Left colon (tissue), 2 donors: ENCODE measurements at regions not wholly inside any gene's neighbourhood (a gene's known extent, or its start where the extent isn't known, plus 50 kb on each side); places are given as distances from the start of the nearest gene placed in this dataset.

Experiments
- ATAC-seq: fragments of 200-7000 bp; cut with Tn5 transposase; one replicate; pipeline ENCODE4 v1.9.1; 2020; ENCODE audit warnings: mild to moderate bottlenecking, moderate library complexity
- DNase-seq, 2 donors: peaks; one replicate each; pipeline ENCODE4 v3.0.0-alpha.2; 2020
- intact Hi-C, 2 donors: fragments of 100-400 bp; cut with DNase I in 1 of 2; cut with micrococcal nuclease in 1 of 2; formaldehyde crosslinking; loops; one replicate each; pipeline versions ENCODE4 v1.11.2 to v1.14.0; 2022; cut with DNase I, micrococcal nuclease
- donor health status: DM: no; HTN: no; CAD: no.
- donor health status: DM: yes; HTN: yes; CAD: no.

DNA sequence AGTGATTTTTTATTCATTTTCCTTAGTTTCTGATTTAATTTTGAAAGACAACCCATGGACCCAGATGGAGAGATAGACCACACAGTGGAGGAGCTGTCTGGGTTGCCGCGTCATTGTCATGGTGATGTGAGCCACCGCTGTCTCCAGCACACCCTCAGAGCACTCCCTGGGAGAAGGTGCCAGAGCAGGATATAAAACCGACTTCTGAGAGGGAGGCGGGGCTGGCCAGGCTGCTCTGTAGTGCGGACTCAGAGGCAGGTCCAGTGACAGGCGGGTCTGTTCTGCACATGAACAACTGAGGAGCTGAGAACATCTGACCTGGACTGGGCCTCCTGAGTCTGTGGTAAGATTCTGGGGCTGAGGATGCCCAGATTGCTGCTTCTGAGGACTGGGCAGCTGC, 216.3 kb upstream of the NLRP1 start:
- ATAC-seq: no peak
- DNase-seq: no peak
- intact Hi-C loops: no loop called here

DNA sequence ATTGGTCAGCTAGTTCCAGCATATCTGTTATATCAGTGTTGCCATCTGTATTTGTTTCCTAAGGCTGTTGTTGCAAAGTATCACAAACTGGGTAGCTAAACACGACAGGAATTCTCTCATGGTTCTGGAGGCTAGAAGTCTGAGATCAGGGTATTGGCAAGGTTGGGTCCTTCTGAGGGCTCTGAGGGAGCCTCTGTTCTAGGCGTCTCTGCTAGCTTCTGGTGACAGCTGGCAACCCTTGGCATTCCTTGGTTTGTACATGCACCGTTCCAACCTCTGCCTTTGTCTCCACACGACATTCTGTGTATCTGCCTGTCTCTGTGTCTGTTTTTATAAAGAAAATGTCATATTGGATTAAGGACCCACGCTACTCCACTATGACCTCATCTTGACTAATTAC, 219.9 kb upstream of the NLRP1 start:
- intact Hi-C loops: no loop called here
- no peak for DNase-seq
- ATAC-seq: no peak

GRCh38 chr17:5809056-5809455, 224.7 kb upstream of the NLRP1 start:
- ATAC-seq: no peak
- intact Hi-C loops: no loop called here
- no peak for DNase-seq

GRCh38 chr17:5809580-5810188, 225.4 kb upstream of the NLRP1 start:
- ATAC-seq (no peak), DNase-seq (no peak)
- intact Hi-C loops: no loop called here

DNA sequence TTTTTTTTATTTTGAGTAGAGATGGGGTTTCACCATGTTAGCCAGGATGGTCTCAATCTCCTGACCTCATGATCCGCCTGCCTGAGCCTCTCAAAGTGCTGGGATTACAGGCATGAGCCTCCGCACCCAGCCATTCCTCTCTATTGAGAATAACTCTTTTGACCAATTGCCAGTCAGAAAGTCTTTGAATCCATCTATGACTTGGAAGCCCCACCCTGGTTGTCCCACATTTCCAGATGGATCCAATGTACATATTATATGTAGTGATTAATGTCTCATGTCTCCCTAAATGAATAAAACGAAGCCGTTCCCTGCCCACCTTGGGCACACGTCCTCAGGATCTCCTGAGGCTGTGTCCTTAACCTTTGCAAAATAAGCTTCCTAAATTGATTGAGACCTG, 228.3 kb upstream of the NLRP1 start:
- DNase-seq (no peak), ATAC-seq (no peak)
- intact Hi-C loops: no loop called here

GRCh38 chr17:5813357-5813756, 229.0 kb upstream of the NLRP1 start:
- intact Hi-C loops: no loop called here
- ATAC-seq (no peak), DNase-seq (no peak)

GRCh38 chr17:5815396-5815795, 231.1 kb upstream of the NLRP1 start:
- intact Hi-C loops: no loop called here
- DNase-seq: no peak
- no peak for ATAC-seq

DNA sequence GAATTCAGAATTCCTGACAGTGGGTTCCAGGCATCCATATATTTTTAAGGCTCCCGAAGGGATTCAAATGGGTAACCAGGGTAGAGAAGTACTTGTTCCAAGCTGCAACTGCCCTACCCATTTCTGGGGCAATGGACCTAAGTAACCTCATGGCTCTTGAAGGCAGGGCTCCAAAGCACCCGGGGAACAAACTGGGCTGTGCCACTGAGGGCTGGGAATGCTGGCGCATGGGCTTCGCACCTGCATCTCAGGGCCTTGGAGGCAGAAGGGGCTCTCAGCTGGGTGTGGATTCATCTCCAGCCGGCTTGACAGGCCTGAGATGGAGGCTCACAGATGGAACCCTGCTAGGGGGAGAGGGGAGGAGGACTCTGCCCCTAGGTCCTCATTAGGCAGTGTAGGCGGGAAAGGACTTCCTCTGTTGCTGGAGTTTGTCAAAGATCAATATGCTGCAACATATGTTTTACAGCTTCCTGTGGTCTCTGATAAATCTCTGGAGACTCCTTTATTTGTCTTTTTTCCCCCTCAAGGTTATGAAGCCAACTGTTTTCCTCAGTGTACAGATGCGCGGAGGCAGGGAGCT, 232.3 kb upstream of the NLRP1 start:
- intact Hi-C loops: no loop called here
- ATAC-seq (no peak), DNase-seq (no peak)

DNA sequence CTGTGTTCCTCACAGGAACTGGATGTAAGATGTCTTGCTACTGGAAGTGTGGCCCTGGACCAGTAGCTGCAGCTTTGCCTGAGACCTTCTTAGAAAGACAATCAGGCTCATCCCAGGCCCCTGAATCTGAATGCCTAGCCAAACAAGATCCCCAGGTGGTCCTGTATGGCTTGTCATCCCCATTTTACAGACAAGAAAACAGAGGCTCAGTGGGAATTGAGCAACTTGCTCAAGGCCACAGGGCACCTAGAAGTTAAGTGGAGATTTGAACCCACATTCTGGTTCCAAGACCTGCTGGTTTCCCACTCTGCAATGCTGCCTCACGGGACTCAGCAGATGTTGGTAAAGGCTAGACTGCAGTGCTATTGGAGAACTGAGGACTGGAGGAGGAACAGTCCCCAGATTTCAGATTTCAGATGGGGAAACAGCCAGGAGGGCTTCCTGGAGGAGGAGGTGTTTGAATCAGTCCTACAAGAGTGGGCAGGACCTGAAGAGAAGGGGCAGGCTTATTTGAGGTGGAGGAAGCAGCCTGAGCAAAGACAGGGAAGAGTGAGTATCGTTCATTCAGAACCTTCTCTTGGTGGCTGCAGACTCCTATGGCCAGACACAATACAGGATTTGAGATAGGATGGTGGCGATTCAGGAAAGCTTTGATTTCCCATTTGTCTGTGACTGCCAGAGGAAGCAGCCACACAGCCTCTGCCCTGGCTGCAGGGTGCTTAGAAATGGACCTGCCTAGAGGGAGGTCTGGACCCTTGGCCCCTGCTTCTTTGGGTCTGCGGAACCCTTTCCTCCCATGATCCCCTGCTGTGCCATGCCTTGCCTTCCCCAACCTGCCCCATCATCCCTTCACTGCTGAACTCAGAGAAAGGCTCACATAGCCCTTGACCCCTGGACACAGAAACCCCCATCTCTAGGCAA, 233.4 kb upstream of the NLRP1 start:
- DNase-seq (no peak), ATAC-seq (no peak)
- intact Hi-C loops: no loop called here

DNA sequence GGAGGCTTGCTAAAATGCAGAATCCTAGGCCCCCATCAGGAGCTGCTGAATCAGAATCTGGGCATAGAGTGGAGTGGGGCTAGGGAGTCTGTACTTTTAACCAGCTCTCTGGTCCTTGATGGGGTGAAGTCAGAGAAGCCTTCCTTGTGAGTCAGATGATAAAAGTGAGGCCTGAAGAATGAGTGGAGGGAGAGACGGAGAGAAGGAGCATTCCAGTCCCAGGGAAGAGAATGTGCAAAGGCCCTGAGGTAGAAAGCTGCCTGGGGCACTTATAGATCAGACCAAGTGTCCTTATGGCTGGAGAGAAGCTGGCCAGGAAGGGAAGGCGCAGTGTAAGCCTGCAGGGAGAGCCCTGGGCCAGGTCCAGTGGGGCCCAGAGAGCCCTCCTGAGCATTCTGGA, 235.1 kb upstream of the NLRP1 start:
- no peak for DNase-seq
- intact Hi-C loops: no loop called here
- no peak for ATAC-seq

DNA sequence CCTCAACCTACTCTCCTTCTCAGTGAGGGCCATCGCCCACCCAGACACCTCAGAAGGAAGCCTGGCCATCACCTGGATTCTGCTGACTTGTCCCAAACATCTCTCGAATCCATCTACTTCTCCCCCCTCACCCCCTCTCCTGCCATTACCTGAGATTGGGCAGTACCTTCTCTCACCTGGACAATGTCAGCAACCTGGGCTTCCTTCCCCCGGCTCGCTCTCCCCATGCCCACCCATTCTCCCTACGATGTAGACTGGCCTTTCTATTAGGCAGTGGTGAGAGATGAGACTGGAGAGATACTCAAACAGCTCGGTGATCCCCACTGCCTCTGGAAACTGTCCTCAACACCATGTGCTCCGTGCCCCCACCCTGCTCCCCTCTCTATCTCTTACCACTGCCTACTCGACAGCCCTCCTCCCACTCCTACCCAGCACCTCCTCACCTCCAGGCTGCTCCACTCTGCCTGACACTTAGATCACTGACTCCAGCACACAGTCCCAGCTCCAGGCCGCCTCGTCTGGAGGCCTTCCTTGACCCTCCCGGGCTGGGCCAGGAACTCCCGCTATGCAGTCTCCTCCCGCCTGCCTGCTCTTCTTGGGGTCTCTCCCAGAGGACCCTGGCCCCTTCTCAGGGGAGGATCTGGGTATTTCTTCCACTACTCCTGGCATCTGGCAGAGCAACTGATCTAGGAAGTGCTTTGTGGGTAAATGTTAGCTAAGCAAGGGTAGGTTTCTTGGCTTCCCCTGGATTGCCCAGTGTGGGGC, 235.8 kb upstream of the NLRP1 start:
- no peak for DNase-seq
- no peak for ATAC-seq
- intact Hi-C loops: no loop called here

DNA sequence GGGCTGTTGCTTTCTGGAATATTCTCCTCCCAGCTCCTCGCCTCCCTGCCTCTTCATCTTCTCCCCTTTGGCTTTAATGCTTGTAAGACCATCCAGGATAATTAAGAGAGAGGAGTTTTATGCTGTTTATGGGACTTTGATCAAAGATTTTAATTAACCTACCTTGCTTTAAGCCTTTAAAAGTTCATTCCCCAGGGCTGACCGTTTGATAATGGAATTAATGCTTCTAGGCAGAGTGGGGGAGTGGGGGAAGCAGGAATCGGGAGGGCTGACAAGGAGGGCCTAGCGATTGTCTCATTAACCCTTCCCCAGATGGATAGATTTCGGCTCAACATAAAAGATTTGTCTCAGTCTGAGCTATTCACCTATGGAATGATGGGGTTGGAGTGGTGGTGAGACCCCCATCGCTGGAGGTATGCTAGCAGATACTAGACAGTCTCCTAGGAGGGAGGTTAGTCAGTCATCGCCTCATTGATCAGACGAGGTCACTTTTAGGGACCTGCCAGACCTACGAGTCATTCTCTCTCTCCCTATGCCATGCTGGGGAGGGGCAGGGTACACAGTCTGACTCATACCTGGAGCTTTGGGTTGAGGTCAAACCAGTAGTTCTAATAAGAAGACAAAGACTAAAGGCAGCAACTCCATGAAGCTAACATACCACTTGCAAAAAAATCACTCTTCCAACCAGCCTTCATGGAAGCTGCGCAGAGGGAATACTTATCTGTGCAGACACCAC, 236.6 kb upstream of the NLRP1 start:
- DNase-seq (no peak), ATAC-seq (no peak)
- intact Hi-C loops: no loop called here

DNA sequence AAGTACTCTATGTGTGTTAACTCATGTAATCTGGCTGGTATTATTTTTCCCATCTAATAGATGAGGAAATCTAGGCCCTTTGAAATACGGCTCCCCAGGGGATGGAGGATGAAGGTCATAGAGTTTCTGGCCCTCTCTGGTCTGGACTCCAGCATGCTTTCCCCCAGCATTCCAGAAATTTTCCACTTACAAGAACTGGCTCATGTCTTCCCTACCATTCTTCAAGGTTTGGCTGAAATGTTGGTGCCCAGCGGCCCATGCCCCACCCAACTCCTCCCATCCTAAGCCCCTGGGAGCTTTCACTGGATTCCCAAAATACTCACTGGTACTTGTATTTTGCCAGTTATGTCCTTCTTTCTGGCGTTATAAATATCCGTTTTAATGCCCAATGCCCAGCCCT, 237.5 kb upstream of the NLRP1 start:
- no peak for DNase-seq
- intact Hi-C loops: no loop called here
- no peak for ATAC-seq

DNA sequence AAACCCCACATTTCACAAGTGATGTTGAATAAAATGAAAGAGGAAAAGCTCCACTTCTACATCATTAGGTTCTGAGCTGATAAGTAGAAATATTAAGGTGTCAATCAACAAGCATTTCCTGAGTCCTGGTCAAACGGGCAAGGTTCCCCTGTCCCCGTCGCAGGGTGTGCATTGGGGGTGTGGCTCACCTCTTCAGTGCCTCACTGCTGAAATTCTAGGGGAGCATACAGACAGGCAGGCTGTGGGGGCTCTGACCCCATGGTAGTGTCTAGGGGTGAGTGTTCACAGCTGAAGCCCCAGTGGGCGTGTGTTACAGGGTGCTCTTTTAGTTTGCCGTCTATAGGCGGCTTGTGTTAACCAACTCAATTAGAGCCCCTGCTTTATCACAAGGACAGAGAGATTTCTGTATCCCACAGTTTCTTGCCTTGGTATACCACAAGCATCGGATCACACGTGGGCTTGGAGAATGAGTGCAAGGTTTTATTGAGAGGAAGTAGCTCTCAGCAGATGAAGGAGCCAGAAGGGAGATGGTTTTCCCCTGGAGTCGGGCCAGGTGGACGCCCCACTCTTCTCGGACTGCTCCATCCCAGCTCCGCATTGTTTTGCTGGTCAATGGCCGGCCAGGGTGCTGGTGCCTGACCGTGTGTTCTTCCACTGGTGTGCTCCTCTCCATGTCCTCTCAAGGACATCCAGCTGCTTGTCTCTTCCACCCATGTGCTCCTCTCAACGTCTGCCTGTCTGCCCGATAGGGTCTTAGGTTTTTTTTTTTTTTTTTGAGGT, 238.2 kb upstream of the NLRP1 start:
- DNase-seq (no peak), ATAC-seq (no peak)
- intact Hi-C loops: no loop called here

GRCh38 chr17:5823219-5823618, 238.9 kb upstream of the NLRP1 start:
- intact Hi-C loops: no loop called here
- ATAC-seq: no peak
- DNase-seq: no peak

DNA sequence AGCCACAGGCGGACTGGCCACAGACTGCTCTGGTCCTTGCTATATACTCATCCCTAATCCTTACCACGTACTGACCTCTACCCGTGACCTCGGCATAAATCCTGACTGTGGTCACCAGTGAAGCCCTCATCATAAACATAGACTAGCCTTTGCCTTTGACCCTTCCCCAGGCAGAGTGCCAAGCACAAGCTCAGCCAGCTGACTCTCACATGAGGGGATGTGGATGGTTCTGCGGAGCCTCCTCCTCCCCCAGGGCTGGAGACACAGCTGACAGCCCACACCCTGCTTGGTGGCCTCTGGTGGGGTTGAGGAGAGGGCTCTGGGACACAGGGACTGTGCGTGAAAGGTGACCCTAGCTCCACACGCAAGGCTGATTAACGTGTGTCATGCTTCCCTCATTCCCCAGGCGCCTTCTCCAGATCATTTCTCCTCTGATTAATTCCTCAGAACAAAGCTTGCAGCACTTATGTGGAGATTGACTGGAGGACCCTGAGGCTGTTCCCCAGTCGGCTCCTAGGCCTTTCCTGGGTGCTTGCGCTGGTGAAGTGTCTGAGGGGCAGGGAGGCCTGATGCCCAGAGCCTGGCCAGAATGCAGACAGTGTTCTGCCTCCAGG, 241.5 kb upstream of the NLRP1 start:
- intact Hi-C loops: no loop called here
- ATAC-seq: no peak
- DNase-seq: no peak

DNA sequence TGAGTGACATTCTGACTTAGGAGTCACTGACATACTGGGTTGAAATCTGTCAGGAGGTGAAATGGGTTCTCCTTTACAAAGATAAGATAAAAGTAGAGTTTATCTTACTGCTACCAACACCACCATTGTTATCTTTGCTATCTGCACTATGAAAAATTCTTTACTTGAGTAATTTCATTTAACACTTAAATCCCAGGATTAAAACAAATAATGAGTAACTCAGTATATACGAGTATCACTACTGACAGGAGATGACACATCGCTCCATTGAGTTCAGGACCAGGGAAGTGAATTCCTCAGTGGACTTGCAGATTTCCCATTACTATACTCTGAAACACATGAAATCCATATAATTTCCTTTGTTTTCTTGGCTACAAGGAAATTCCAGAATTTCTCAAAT, 242.1 kb upstream of the NLRP1 start:
- no peak for DNase-seq
- ATAC-seq: no peak
- intact Hi-C loops: no loop called here

DNA sequence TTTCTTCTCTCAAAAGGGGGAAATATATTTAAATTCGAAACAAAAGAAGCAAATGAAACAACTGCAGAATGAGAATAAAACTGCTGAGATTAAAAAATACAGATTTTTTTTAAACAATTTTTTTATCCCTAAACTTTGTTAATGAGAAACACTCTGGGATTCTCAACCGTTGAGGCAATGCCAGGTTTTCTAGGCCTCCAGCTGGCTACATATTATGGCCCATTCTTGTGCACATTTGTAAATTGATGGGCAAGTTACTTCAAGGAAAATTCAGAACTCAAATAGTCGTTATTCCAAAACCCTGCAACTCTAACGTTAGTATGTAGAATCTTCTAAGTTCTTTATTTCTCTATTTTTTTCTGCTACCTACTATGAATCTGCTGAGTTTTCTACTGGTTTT, 239.3 kb upstream of the WSCD1 start:
- ATAC-seq: no peak
- intact Hi-C loops: no loop called here

More for the DNA sequence above, 239.3 kb upstream of the WSCD1 start:
- no peak for DNase-seq
